IPS-NIHi11 (cell line): ENCODE measurements at regions not wholly inside any gene's neighbourhood (a gene's known extent, or its start where the extent isn't known, plus 50 kb on each side); places are given as distances from the start of the nearest gene placed in this dataset.
A peak's percentile ranks its signal among the peaks of the same experiment; 100 is the strongest.

ENCODE experiments used
- DNase-seq: peaks from one replicate; pipeline ENCODE4 v3.0.0; 2012; ENCODE audit warnings: mixed read lengths, low spot score

DNA sequence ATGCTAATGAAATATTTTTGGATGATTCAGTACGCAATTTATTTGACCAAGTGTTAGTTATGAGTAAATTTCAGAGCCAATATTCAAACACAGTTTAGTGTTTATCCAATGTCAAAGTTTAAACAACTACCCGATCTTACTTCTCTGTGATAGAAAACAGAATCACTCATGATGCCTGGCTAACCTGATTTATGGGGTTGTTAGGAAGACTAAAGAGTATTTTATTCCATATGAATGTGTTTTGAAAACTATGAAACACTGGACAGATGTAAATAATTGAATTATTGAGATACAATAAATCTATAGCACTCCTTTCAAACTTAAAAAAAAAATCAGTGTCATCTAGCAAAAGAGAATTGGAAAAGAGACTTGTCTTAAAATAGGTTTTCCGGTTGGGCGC, 1181.8 kb downstream of the EFNB2 start:
- no peak for DNase-seq

DNA sequence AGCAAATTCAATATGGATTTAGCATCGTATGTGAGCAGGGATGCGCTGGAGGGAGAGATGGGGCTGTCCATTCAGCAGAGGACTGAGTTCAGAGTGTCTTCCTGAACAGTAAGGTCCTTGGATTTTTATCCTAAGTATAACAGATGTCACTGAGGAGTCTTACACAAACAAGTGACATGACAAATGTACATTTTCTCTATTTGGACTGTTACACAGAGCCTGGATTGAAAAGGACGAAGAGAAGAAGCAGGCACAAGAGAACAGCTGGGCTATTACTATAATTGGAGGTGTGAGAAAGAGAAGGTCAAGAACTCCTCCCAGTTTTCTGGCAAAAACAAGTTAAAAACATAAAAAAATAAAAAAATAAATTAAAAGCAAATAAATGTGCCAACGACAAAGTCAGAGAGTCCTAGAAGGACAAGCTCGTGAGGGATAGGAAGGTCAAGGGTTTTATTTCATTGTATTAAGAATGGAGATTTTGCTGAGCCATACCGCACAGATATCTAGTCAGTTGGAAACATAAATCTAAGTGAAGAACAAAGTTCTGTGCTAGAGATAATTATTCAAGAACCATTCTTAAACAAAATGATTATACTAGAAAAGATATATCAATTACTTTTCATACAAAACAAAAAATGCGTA, 1186.3 kb downstream of the EFNB2 start:
- DNase-seq, result no peak

DNA sequence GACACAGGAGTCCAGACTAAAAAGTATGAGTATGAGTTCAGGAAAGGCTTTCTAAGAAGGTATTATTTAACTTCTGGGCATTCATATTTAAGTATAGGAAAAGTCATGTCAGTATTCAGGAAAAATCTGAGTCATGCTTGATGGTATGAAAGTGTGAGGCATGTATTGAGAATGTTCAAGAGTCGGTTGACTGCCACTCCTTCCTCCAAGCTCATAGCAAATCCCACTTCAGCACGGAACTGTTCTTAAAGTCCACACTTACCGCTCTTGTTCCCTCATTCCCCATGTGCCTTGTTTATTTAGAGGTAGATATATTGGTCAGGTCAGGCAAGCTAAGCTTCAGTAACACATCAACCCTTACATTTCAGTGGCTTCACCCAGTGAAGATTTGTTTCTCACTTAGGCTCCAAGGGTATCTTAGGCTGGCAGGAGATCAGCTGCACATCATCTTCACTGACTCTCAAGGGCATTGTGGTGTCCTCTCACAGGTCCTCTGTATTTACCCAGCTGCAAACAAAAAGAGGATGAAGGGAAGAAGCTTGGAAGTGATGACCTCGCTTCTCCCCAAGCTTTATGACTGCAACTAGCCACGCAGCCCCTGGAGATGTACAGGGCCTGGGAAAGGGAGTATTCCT, 1189.2 kb downstream of the EFNB2 start:
- no peak for DNase-seq

DNA sequence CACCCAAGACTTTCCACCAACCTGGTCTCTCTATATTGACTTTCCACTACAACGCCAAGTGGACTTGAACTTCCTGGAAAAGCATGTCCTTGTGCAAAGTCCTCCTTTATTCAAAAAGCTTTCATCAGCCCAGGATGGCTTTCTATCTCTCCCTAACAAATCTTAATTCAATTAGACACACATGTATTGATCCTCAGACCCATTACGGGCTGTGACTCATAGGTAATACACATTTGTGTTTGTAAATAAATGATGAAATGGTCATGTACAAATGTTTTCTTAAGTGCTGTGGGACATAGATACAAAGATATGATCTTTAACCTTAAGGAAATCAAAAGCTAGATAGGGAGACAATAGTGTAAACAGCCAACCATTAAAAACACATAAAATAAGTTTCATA, 1189.7 kb downstream of the EFNB2 start:
- no peak for DNase-seq

DNA sequence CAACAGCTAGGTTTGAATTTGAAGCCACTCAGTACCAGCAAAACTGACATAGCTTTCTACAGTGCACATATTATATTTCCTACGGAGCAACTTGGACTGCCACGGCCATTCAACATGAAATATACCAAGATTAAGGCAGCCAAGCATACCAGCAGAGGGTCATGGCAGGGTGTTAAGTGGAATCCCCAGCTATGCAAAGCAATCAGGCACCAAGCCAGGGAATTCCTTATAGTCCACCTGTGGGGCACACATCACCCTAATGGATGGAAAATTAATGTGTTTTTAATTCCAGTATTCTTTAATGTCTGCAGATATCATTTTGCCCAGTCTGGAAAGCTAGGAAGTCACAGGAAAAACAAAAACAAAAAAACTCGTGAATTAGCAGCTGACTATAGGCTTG, 1190.3 kb downstream of the EFNB2 start:
- DNase-seq, result peak; percentile 25

DNA sequence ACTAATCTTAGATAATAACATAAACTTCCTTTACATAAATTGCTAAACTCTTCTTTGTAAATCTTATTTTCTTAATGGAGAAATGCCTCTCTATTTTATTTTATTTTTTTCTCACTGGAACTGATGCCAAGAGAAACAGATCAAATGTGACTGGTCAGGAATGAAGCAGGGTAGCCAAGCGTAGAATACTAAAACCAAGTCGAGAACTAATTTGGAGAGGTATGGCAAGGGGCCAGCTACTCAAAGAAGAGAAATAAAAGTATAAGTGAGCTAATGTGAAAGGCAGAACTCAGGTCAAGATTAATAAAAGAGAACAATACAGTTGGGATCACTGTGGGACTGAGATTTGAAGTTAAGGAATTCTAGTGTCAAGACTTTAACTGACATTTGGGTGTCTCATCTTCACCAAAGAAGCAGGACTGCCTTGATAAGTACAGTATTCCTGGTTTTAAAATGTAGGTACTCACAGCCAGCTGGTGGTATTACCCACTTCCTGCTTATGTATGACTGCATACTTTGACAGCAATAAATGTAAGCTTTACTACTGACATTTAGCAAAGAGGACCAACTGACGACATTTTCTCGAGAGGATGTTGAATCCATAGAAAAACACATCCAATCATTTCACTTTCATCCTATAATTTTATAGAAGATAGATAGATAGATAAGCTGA, 1192.2 kb downstream of the EFNB2 start:
- DNase-seq, result no peak

DNA sequence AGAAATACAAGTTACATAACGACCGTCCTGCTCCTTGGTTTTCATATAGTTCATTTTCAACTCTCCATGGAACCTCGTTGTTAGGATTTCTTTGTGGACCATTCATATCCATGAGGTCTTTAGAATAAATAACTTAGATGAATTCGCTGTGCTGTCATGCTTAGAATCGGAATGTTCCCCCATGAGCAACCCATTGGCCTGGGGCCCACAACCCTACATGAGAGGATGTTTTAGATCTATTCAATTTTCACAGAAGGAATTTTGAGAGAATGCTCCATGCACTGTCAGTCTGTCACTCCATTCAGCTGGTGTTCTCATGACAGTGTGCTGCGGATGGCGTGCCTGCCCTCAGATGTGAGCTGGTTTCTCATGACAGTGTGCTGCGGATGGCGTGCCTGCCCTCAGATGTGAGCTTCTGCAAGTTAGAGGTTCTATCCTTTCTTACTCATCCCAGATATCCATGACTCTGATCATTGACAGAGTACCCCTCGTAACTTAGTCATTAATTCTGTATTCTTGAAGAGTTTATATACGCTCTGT, 1193.1 kb downstream of the EFNB2 start:
- no peak for DNase-seq

DNA sequence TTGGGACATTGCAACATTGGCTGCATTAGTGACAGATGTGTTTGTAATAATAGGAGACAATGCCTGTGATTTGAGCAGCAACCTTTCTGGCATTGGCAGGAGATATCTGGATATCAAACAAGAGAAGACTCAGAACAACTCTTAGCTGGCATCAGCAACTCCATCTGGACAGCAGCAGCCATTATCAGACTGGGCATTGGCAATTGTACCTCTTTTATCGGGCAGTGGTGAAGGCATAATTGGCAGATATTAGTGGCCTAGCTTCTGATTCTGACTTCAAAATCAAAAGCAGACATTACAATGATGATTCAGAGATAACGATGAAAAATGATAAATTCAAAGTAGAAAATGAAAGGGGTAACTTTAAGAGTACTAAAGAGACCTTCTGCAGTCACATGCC, 1193.7 kb downstream of the EFNB2 start:
- no peak for DNase-seq

DNA sequence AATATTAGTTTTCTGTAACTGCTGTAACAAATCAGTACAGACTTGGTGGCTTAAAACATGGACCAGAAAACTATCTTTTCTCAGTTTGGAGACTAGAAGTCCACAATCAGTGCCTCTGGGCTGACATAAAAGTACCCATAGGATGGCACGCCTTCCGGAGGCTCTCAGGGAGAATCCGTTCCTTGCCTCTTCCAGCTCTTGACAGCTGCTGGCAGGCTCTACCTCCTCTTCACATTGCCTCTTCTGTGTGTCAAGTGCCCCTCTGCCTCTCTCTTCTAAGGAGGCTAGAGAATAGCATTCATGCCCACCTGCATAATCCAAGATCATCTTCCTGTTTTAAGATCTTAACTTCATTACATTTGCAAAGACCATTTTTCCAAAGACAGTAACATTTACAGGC, 1194.2 kb downstream of the EFNB2 start:
- DNase-seq, result no peak

DNA sequence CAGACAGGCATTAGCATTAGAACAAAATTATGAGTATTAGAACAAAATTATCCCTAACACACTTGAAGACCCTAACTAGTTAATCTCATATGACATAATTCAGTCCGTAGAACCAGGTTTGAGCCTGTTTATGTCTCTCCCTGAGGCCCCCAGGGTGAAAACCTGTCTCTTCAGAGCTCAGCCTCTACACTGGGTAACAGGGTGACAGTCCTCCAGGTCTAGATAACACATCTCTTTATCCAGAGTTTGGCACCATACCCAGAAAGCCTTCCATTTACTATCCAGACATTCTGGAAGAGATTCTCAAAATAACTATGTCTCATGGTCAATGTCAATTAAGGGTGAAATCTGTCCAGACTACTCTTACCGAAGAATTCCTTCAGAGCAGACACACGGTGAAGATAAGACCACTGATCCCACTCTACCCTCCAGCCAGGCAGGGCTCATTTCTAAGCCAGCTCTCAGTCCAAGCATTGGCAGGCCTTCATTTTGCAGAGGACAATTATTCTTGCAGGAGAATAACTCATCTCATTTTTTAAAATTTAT, 1195.3 kb downstream of the EFNB2 start:
- DNase-seq, result no peak

DNA sequence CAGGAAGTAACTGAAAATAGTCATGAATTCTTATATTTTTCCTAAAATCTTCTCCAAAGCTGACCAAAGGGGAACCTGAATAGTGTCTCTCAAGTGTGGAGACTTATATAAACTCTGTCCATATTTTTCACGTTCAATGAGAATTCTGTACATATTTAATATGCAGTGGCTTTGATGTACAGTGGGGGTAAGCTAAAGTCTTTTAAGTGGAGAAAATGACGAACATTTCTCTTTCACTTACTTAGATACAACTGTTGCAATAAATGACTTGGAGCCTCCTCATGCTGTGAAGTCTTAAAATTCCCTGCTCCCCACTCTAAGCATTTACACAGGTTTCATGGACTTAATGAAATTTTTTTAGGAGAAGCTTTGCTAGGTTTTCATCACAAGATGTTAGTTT, 1196.7 kb downstream of the EFNB2 start:
- DNase-seq, result no peak

DNA sequence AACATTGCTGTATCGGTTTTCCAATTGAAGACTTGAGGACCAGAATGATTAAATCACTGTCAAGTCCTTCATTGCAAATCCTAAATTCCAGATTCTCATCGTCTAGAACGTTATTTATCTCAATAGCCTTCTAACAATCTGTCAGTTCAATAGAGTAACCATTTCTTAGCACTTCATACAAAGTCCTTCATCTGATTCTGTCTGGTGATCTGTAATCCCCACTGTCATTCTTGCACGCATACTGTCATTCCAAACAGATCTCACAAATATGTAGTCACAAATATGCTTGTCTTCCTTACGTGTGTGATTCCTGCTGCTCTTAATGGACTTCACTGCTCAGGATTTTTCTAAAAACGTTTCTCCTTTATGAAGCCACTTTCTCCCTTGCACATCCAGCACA, 1197.5 kb downstream of the EFNB2 start:
- DNase-seq, result no peak

DNA sequence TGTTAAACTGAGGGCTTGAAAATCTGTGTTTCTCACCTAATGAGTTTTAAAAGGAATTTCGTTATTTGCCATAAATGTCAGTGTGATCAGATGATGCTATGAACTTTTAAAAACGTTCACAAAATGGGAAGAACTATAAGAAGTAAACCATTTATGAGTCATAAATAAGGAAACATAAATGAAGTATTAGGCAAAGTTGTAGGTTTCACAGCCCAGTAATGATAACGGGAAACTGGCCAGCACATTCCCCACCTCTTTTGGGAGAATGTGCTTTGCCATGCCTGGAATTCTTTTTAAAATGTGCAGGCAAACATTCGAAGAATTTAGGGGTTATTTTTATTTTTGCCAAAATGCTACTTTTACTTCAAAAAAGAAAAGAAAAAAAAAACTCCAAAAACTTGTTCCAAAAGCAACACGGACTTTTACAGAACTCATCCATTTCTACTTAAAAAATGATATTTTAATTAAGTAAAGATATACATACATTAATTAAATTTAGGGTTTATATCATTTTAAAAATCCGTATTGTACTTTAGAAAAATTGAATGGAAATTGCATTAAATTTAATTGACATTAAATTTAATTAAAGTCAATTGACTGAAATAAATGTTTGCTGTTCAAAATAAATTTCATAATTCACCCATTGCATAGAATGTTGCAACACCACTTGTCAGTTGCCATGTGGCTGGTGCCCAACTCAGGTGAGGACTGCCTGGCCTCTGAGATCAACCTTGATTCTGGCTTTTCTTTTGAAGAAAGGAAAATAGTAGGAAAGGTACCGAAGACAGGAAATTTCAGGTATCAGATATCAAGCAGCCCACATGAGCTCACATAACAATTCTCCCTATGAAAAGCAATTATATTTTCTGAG, 1198.5 kb downstream of the EFNB2 start:
- peak; percentile 14 for DNase-seq

DNA sequence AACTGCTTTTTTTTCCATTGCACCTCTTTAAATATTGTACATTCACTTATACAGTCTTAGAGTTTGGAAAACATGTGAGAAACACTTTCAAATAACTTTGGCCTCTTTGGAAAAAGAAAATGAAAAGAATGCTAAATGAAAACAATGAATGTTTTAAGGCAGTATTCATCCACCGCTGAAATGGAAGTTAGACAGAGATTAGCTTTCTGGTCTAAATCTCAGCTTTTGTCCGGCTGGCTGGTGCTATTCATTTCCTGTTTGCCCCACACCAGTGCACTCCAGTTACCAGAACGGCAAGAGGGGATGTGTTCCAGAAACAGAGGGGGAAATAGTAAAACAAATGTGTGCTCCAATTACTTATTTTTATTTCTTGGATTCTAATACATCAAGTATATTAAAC, 1201.3 kb downstream of the EFNB2 start:
- DNase-seq, result no peak

DNA sequence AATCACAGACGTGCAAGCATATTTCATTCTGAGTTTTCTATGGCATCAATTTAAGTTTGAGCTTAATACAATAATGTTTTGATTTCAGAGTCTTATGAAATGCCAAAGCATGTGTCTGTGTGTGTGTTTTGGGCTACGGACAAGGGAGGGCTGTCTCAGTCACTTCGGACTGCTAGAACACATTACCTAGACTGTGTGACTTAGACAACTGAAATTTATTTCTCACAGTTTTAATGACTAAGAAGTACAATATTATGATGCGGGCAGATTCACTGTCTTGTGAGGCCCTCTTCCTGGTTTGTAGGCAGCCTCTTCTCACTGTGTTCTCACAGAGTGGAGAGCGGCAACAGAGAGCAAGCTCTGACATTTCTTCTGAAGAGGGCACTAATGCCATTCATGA, 1202.0 kb downstream of the EFNB2 start:
- no peak for DNase-seq

DNA sequence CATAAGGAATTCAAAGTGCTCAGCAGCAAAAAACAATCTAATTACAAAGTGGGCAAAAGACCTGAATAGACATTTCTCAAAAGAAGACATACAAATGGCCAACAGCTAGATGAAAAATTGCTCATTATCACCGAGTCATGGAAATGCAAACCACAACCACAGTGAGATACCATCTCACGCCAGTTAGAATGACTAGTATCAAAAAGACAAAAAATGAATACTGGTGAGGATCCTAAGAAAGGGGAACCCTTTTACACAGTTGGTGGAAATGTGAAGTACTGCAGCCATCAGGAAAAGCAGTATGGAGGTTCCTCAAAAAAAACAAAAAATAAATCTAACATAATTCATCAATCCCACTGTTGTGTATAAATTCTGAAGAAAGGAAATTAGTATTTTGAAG, 1206.1 kb downstream of the EFNB2 start:
- no peak for DNase-seq

DNA sequence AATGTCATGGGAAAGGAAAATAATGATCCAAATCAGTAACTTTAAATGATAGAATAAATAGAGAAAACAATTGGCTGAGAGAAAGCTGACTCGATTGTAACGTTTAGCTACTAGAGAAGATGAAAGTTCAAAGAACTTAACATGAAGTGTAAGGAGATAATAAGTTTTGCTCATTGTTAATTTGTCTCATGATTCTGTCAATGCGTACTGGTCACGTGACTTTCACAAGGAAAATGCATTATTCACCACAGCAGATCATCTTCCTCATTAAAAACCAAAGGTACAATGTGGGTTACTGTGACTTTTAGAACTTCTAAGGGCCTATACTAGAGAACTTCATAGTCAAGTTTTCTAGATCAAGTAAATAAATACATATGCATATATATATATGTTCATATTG, 1207.2 kb downstream of the EFNB2 start:
- DNase-seq, result no peak

DNA sequence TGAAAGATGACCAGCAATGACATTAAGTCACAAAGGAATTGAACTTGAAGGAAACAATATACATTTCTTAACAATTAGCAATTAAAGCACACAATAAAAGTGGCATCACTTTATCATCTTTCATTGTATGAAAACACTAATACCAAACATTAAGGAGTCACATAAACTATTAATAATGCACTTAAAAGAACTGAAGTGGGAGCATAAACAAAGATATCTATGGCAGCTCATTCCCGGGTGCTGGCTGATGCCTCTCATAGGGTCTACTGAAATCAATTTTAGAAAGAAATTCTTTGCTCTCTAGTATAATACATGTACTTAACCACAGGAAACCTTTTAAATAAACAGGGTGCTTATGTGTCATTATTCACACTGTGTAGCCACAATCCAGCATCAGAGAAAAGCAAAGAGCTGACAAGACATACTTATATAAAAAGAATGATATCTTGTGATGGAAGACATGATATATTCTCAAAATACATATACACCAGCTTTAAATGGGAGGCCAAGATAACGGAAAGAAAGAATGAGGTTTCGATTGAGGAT, 1207.8 kb downstream of the EFNB2 start:
- no peak for DNase-seq

DNA sequence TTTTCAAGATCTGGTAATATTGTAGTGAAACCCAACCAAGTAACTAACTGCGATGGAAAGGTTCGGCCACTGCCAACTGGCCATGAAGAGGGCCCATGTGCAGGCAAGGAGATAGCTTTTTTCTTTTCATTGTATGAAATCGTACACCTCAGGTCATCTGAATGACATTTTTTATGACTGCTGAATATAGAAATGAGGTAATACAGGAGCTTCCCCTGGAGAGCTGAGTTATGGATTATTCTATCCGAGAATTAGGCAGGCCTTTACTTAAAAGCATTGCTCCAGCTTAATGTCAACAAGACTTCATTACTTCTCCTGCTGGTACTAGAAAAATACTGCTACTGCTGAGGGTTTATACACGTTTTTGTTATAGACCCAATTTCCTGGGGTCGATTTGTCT, 1215.6 kb downstream of the EFNB2 start:
- no peak for DNase-seq

DNA sequence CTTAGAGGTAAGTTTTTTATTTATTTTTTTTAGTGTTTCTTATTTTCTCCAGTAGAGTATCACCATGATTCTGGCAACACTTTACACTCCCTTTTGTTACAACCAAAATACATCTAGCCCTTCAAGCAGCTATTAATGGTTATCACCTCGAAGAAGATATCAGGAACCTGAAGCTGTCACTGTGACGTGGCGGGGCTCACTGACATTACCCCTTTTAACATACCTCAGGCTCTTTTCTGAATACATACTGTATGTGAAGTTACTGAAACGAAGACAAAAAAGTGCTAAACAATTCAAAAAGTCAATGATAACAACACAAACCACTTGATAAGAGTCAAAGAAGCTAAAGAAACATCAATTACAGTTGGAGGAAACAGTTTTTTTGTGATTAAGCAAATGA, 1218.7 kb downstream of the EFNB2 start:
- no peak for DNase-seq

DNA sequence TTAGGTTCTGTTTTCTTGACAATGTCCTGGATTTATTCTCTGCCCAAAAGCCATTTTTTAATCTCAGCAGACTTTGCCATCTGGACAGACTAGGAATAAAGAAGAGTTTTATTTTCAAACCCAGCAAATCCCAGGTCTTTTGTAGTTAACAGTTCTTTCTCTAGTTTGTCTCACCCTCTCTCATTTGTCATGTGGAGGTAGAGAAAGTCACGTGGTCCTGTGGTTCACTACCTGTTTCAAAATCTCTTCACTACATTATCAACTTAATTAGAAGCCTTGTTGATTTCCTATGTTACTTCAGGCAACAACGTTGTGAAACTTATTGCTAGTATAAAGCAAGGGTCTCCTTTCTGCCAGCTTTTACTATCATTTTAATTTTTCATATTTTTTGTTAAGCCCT, 1222.6 kb downstream of the EFNB2 start:
- DNase-seq, result no peak

DNA sequence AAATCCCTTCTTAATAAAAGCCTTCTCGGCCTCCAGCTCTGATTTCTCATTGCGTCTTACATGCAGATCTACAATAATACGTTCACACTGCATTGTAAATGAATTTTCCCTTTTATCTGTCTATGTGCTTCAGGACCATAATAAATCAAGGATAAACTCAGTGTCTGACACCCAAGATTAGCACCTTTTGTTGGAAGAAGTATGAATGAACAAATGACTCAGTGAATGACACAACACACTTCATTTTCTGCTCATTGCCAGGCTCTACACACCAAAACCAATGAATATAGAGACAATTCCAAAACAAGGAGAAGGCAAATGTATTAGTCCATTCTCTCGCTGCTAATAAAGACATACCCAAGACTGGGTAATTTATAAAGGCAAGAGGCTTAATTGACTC, 1224.4 kb downstream of the EFNB2 start:
- DNase-seq, result no peak
